HUES6 (cell line): ENCODE measurements at regions not wholly inside any gene's neighbourhood (a gene's known extent, or its start where the extent isn't known, plus 50 kb on each side); places are given as distances from the start of the nearest gene placed in this dataset.

Source experiments
- H3K27ac ChIP-seq: 2 replicates; pipeline ENCODE4 v1.7.0; 2013; ENCODE audit warnings: low read depth, mild to moderate bottlenecking, low read length, inconsistent platforms
- H3K27me3 ChIP-seq: 2 replicates; pipeline ENCODE4 v1.6.1; 2013; ENCODE audit warnings: low read length; ENCODE audit not compliant: control insufficient read depth, insufficient read depth
- H3K36me3 ChIP-seq: 2 replicates; pipeline ENCODE4 v1.6.1; 2013; ENCODE audit warnings: low read length; ENCODE audit not compliant: control insufficient read depth, insufficient read depth
- H3K4me1 ChIP-seq: 2 replicates; pipeline ENCODE4 v1.6.1; 2013; ENCODE audit warnings: low read length; ENCODE audit not compliant: control insufficient read depth, insufficient read depth
- H3K4me3 ChIP-seq: 2 replicates; pipeline ENCODE4 v1.5.1; 2013; ENCODE audit warnings: low read depth, low read length
- H3K9ac ChIP-seq: one replicate; pipeline ENCODE4 v1.6.1; 2013; ENCODE audit warnings: mild to moderate bottlenecking, low read length
- H3K9me3 ChIP-seq: 2 replicates; pipeline ENCODE4 v1.6.1; 2013; ENCODE audit warnings: low read depth, low read length; ENCODE audit not compliant: control insufficient read depth, insufficient read depth

- no peaks in the 10 kb centered on the region for H3K9me3 ChIP-seq
- no peak overlapping the region for H3K4me3 ChIP-seq
- H3K9ac ChIP-seq: no peak overlapping the region
- H3K36me3 ChIP-seq: no peaks in the 10 kb centered on the region
- no peaks in the 10 kb centered on the region for H3K4me1 ChIP-seq
- H3K27me3 ChIP-seq: no peaks in the 10 kb centered on the region
- H3K27ac ChIP-seq: no peak overlapping the region
Measured at GRCh38 chr17:12242345-12242954, 221.8 kb downstream of the MAP2K4 start.

- H3K4me3 ChIP-seq: no peak overlapping the region
- H3K9me3 ChIP-seq: no peaks in the 10 kb centered on the region
- H3K9ac ChIP-seq: no peak overlapping the region
- H3K27me3 ChIP-seq: no peaks in the 10 kb centered on the region
- no peaks in the 10 kb centered on the region for H3K36me3 ChIP-seq
- H3K27ac ChIP-seq: no peak overlapping the region
- no peaks in the 10 kb centered on the region for H3K4me1 ChIP-seq
Measured at GRCh38 chr17:12247761-12248160, 227.1 kb downstream of the MAP2K4 start.

- Histone ChIP-seq H3K9me3 (no peaks in the 10 kb centered on the region), H3K36me3 (no peaks in the 10 kb centered on the region), H3K27me3 (no peaks in the 10 kb centered on the region), H3K27ac (no peak overlapping the region), H3K4me3 (no peak overlapping the region), H3K4me1 (no peaks in the 10 kb centered on the region), H3K9ac (no peak overlapping the region)
Measured at GRCh38 chr17:12250973-12251372, 230.3 kb downstream of the MAP2K4 start.

- Histone ChIP-seq H3K4me3 (no peak overlapping the region), H3K27me3 (no peaks in the 10 kb centered on the region), H3K9ac (no peak overlapping the region), H3K4me1 (no peaks in the 10 kb centered on the region; the same call in 1 of the 2 replicates), H3K27ac (no peak overlapping the region), H3K36me3 (no peaks in the 10 kb centered on the region), H3K9me3 (no peaks in the 10 kb centered on the region)
Measured at GRCh38 chr17:12252462-12252861, 231.8 kb downstream of the MAP2K4 start.

GRCh38 chr17:12254460-12254859, 233.8 kb downstream of the MAP2K4 start:
- Histone ChIP-seq H3K27ac (no peak overlapping the region), H3K9ac (no peak overlapping the region), H3K9me3 (no peaks in the 10 kb centered on the region), H3K4me3 (no peak overlapping the region), H3K4me1 (no peaks in the 10 kb centered on the region; the same call in 1 of the 2 replicates), H3K27me3 (no peaks in the 10 kb centered on the region), H3K36me3 (no peaks in the 10 kb centered on the region)

GRCh38 chr17:12256380-12256995, 235.8 kb downstream of the MAP2K4 start:
- Histone ChIP-seq H3K27ac (no peak overlapping the region), H3K36me3 (no peaks in the 10 kb centered on the region), H3K9ac (no peak overlapping the region), H3K27me3 (no peaks in the 10 kb centered on the region), H3K4me3 (no peak overlapping the region), H3K9me3 (peaks cover 2% of the 10 kb centered on the region), H3K4me1 (no peaks in the 10 kb centered on the region; the same call in 1 of the 2 replicates)

- no peak overlapping the region for H3K9ac ChIP-seq
- H3K9me3 ChIP-seq: peaks cover 9% of the 10 kb centered on the region
- no peak overlapping the region for H3K27ac ChIP-seq
- no peaks in the 10 kb centered on the region; the same call in 1 of the 2 replicates for H3K4me1 ChIP-seq
- H3K4me3 ChIP-seq: no peak overlapping the region
- H3K36me3 ChIP-seq: no peaks in the 10 kb centered on the region
- no peaks in the 10 kb centered on the region for H3K27me3 ChIP-seq
Measured at GRCh38 chr17:12257176-12257575, 236.5 kb downstream of the MAP2K4 start.

- Histone ChIP-seq H3K4me1 (no peaks in the 10 kb centered on the region; the same call in 1 of the 2 replicates), H3K4me3 (no peak overlapping the region), H3K27me3 (no peaks in the 10 kb centered on the region)
Measured at GRCh38 chr17:12261354-12261753, 240.7 kb downstream of the MAP2K4 start.

GRCh38 chr17:12269751-12270150, 249.1 kb downstream of the MAP2K4 start:
- H3K27ac ChIP-seq: no peak overlapping the region
- H3K27me3 ChIP-seq: no peaks in the 10 kb centered on the region
- peaks cover 10% of the 10 kb centered on the region; the same call in 1 of the 2 replicates for H3K9me3 ChIP-seq
- no peaks in the 10 kb centered on the region for H3K4me1 ChIP-seq
- no peaks in the 10 kb centered on the region for H3K36me3 ChIP-seq
- no peak overlapping the region for H3K9ac ChIP-seq
- no peak overlapping the region for H3K4me3 ChIP-seq

More at GRCh38 chr17:12261354-12261753, 240.7 kb downstream of the MAP2K4 start:
- Histone ChIP-seq H3K9me3 (peaks cover 10% of the 10 kb centered on the region), H3K27ac (no peak overlapping the region), H3K36me3 (no peaks in the 10 kb centered on the region), H3K9ac (no peak overlapping the region)

GRCh38 chr17:12277827-12278226, 257.1 kb downstream of the MAP2K4 start:
- H3K36me3 ChIP-seq: no peaks in the 10 kb centered on the region
- H3K27me3 ChIP-seq: no peaks in the 10 kb centered on the region
- no peak overlapping the region for H3K27ac ChIP-seq
- H3K4me3 ChIP-seq: no peak overlapping the region
- H3K9me3 ChIP-seq: peaks cover 5% of the 10 kb centered on the region; the same call in 1 of the 2 replicates
- H3K9ac ChIP-seq: no peak overlapping the region
- no peaks in the 10 kb centered on the region for H3K4me1 ChIP-seq

- Histone ChIP-seq H3K9me3 (no peaks in the 10 kb centered on the region), H3K4me3 (no peak overlapping the region), H3K27ac (no peak overlapping the region), H3K36me3 (no peaks in the 10 kb centered on the region), H3K27me3 (no peaks in the 10 kb centered on the region), H3K9ac (no peak overlapping the region), H3K4me1 (no peaks in the 10 kb centered on the region)
Measured at GRCh38 chr17:12282056-12282455, 261.4 kb downstream of the MAP2K4 start.
